Astrocyte of the spinal cord (primary cell): ENCODE measurements at regions not wholly inside any gene's neighbourhood (a gene's known extent, or its start where the extent isn't known, plus 50 kb on each side); places are given as distances from the start of the nearest gene placed in this dataset.

Experiments used
- DNase-seq: peaks from one replicate; pipeline ENCODE4 v3.0.0; 2011; ENCODE audit warnings: low read depth, low spot score
- H3K4me3 ChIP-seq: 2 replicates; pipeline ENCODE4 v1.5.1; 2011; ENCODE audit warnings: low read depth, mild to moderate bottlenecking, low read length, moderate library complexity
- in situ Hi-C: cut with HindIII; loops from 2 replicates; pipeline ENCODE4 v1.10.0; 2017; ENCODE audit warnings: low sequenced_read_pairs
- TF ChIP-seq, protein P1 (sequence below): IDR thresholded peaks from 2 replicates; pipeline ENCODE4 v1.5.1; 2012; ENCODE audit warnings: low read depth, mild to moderate bottlenecking, low read length, inconsistent platforms

DNA sequence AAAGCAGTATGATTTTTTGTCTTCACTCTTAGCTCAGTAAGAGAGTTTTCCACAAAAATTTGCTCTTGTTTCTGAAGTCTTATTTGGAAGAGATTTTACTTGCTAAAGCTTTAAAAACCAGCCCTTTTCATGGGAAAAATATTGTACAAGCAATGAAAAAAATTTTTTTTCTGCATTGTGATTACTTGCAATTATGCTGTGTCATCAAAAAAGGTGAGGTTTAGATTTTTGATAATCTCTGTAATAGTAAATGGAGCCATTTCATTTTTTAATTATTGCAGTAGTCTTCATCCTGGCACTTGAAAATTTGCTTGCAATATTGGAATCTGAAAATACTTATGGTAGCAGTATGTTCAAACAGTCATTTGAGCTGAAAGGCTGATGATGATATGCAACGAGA is 447.4 kb downstream of the SH2D4B start:
- TF ChIP-seq, protein P1, sequence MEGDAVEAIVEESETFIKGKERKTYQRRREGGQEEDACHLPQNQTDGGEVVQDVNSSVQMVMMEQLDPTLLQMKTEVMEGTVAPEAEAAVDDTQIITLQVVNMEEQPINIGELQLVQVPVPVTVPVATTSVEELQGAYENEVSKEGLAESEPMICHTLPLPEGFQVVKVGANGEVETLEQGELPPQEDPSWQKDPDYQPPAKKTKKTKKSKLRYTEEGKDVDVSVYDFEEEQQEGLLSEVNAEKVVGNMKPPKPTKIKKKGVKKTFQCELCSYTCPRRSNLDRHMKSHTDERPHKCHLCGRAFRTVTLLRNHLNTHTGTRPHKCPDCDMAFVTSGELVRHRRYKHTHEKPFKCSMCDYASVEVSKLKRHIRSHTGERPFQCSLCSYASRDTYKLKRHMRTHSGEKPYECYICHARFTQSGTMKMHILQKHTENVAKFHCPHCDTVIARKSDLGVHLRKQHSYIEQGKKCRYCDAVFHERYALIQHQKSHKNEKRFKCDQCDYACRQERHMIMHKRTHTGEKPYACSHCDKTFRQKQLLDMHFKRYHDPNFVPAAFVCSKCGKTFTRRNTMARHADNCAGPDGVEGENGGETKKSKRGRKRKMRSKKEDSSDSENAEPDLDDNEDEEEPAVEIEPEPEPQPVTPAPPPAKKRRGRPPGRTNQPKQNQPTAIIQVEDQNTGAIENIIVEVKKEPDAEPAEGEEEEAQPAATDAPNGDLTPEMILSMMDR: no peak
- in situ Hi-C loops: no loop called here
- no peak for DNase-seq
- no peak overlapping the region for H3K4me3 ChIP-seq

DNA sequence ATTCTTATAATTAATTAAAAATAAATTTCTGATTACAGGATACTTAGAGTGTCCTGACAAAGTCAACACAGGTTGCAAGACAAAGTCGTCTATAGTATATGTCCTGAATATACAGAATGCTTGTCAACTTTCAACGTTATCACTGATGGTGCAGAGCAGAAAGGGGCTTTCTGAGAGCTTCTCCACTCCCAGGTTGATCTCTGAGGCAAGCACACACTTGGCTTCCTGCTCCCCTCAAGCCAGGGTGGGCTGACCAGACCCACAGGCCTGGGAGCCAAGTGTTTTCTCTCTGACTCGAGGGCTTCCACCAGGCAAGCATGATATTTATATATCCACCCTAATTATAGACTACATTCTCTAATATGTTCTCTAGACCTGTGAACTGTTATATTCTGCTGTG is 448.9 kb downstream of the SH2D4B start:
- TF ChIP-seq, protein P1: no peak
- no peak overlapping the region for H3K4me3 ChIP-seq
- in situ Hi-C loops: no loop called here
- DNase-seq: no peak

DNA sequence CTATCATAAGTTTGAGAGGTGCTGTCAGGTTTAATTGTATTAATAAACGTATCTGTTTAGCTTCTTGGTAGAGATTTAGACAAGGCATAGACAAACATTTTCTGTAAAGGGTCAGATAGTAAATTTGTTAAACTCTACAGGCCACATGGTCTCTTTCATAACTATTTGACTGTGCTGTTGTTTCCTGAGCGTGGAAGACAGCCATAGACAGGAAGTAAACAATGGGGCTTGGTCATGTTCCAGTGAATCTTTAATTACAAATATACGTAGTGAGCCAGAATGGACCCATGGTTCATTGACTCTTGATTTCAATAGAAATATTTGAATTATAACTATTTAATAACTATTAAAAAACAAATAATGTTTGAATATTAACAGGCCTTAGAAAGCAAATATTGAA is 451.1 kb downstream of the SH2D4B start:
- in situ Hi-C loops: no loop called here
- H3K4me3 ChIP-seq: no peak overlapping the region
- TF ChIP-seq, protein P1: no peak
- no peak for DNase-seq

DNA sequence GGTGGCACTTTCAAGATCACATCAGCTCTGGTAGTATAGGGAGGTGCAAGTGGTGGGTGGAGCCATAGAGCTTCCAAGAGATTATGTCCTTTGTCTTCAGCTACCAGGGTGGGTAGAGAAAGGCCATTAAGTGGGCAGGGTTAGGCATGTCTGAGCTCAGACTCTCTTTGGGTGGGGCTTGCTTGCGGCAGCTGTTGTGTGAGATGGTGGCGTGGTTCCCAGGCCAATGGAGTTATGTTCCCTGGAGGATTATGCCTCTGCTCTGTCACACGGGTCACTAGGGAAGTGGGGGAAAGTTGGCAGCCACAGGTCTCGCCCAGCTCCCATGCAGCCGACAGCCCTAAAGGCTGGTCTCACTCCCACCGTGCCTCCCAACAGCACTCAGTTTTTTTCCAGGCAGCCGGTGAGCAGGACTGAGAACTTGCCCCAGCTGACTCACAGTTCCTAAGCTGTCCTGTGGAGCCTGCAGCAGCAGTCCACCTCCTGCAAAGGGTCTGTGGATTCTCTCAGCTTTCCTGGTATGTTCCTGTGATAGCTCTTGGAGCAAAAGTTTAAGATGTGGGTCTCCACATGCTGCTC is 459.0 kb downstream of the SH2D4B start:
- TF ChIP-seq, protein P1: no peak
- in situ Hi-C loops: no loop called here
- H3K4me3 ChIP-seq: no peak overlapping the region
- no peak for DNase-seq

DNA sequence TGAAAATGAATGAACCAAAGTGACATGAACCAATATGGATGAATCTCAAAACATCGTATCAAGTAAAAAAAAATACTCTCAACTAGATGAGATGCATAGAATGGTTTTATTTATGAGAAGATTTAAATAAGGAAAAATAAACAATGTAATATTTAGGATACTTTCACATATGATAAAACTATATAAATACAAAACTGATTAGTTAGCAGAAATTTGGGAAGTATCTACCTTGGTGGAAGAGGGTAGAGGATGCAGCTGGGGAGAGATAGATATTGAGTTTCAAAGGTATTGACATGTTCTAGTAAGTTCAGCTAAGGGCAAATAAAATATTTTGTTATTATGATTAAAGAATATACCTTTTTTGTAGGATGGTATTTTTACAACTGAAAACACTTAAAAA is 463.1 kb downstream of the SH2D4B start:
- no peak overlapping the region for H3K4me3 ChIP-seq
- DNase-seq: no peak
- in situ Hi-C loops: no loop called here
- TF ChIP-seq, protein P1: no peak

DNA sequence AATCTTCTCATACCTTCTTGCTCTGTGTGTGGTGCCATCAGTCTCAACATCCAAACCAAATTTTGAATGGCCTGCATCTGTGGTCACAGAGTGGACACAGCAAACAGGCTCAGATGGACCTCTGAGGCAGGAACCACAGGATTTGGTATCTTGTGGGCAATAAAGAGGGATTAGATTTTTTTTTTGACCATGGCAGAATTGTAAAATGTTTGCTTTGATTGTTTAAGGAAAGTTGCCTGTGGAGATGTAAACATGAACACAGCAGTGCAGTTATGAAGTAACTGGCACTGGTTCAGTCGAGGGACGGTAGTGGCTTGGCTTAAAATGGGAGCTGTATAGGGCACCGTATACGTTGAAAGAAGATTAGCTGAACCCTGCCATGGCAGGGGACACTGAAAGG is 464.7 kb downstream of the SH2D4B start:
- TF ChIP-seq, protein P1: no peak
- in situ Hi-C loops: no loop called here
- no peak overlapping the region for H3K4me3 ChIP-seq
- DNase-seq: no peak

DNA sequence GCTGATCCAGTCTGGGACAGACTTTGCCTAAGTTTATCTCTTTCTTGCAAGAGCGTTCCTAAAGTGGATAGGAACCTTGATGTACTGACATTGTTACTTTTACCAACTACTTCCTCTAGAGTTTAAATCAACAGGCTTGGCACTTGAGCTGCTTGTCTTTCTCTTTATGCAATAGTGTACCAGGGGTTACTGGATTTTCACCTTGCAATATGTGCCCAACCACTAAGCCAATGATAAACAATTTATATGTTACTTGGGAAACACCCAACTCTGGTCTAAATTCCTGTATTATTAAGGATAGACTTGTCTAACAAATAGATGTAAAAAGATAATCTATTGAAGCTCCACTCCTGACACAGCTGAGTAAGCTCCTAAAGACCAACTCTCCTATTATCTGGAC is 470.2 kb downstream of the SH2D4B start:
- no peak overlapping the region for H3K4me3 ChIP-seq
- DNase-seq: no peak
- in situ Hi-C loops: no loop called here
- TF ChIP-seq, protein P1: no peak
